AG10803 (cell line): ENCODE measurements at regions not wholly inside any gene's neighbourhood (a gene's known extent, or its start where the extent isn't known, plus 50 kb on each side); places are given as distances from the start of the nearest gene placed in this dataset.
"Not testable (repeated sequence)": the region's sequence is repeated elsewhere in the genome, so short reads cannot be mapped to it uniquely, and the experiment has no call there.

Experiments
- DNase-seq: peaks from one replicate; pipeline ENCODE4 v3.0.0; 2010; ENCODE audit warnings: low read depth
- H3K4me3 ChIP-seq: 2 replicates; pipeline ENCODE4 v1.5.1; 2011; ENCODE audit warnings: mild to moderate bottlenecking, low read length, control low read depth
- CTCF ChIP-seq: conservative IDR thresholded peaks from 2 replicates; pipeline ENCODE4 v1.5.1; 2011; ENCODE audit warnings: mild to moderate bottlenecking, low read length, control low read depth, inconsistent platforms

- H3K4me3 ChIP-seq = no peak overlapping the region
- TF ChIP-seq CTCF = no peak
- peak; percentile 35 for DNase-seq
Observed at GRCh38 chr12:5173511-5174011, 129.9 kb downstream of the KCNA5 start.

GRCh38 chr12:5175415-5175814 is 131.7 kb downstream of the KCNA5 start:
- not testable (repeated sequence) for DNase-seq, H3K4me3 ChIP-seq

GRCh38 chr12:5176036-5176435 is 132.4 kb downstream of the KCNA5 start:
- no peak for DNase-seq
- no peak overlapping the region for H3K4me3 ChIP-seq
- no peak for TF ChIP-seq CTCF

- DNase-seq = no peak
- no peak for TF ChIP-seq CTCF
- H3K4me3 ChIP-seq = no peak overlapping the region
Observed at GRCh38 chr12:5177096-5177495, 133.4 kb downstream of the KCNA5 start.

GRCh38 chr12:5177731-5178130 is 134.1 kb downstream of the KCNA5 start:
- no peak for TF ChIP-seq CTCF
- H3K4me3 ChIP-seq = no peak overlapping the region
- DNase-seq = no peak

- TF ChIP-seq CTCF = no peak
- no peak for DNase-seq
- no peak overlapping the region for H3K4me3 ChIP-seq
Observed at GRCh38 chr12:5178571-5178970, 134.9 kb downstream of the KCNA5 start.

GRCh38 chr12:5180496-5180895 is 136.8 kb downstream of the KCNA5 start:
- H3K4me3 ChIP-seq = no peak overlapping the region
- no peak for DNase-seq
- no peak for TF ChIP-seq CTCF

- no peak overlapping the region for H3K4me3 ChIP-seq
- no peak for TF ChIP-seq CTCF
- no peak for DNase-seq
Observed at GRCh38 chr12:5184186-5184585, 140.5 kb downstream of the KCNA5 start.
